ENCODE measurements at regions not wholly inside any gene's neighbourhood (a gene's known extent, or its start where the extent isn't known, plus 50 kb on each side); places are given as distances from the start of the nearest gene placed in this dataset.

DNA sequence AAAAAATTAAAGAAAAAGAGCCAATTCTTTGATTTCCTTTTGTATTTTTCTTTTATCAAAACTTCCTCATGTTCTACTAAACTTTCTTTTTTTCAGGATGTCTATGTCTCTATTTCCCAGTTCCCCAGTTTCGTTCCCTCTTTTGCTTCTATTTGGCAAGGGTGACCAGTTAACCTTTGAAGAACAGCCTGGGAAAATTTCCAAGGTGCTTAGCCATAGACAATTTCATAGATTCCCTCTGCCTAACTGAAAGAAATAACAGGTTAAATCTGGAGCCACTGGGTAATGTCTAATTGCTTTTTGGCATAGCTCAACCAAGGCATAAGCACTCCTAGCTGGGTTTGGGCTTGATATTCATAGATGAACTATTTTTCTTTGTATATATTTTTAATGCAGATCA, 272.3 kb downstream of the ADGRL2 start:
- TF ChIP-seq POLR2A (IDR thresholded peaks at IDR 0.05) (no peak), POLR2AphosphoS5 (IDR thresholded peaks at IDR 0.05) (no peak)
